GM23338 (cell line): ENCODE measurements at regions not wholly inside any gene's neighbourhood (a gene's known extent, or its start where the extent isn't known, plus 50 kb on each side); places are given as distances from the start of the nearest gene placed in this dataset.
A peak's percentile ranks its signal among the peaks of the same experiment; 100 is the strongest.

Source experiments
- ATAC-seq: fragments of 200-7000 bp; cut with Tn5 transposase; 3 replicates; pipeline ENCODE4 v1.9.1; 2020
- DNase-seq: peaks from one replicate; pipeline ENCODE4 v3.0.0-alpha.2; 2015; ENCODE audit warnings: low spot score
- H2AFZ ChIP-seq: fragments of 200-600 bp; sonication (generic); 2 replicates; pipeline ENCODE4 v1.8.0; 2016; ENCODE audit warnings: antibody characterized with exemption, mild to moderate bottlenecking, moderate library complexity
- H3F3A ChIP-seq: fragments of 200-600 bp; sonication (generic); replicated peaks from 2 replicates; pipeline ENCODE4 v1.8.0; 2017; ENCODE audit warnings: antibody characterized with exemption, mixed run types, low read depth
- H3K27ac ChIP-seq: fragments of 200-600 bp; sonication (generic); 2 replicates; pipeline ENCODE4 v1.6.1; 2016; ENCODE audit warnings: low read depth
- H3K27me3 ChIP-seq: fragments of 200-600 bp; sonication (generic); 2 replicates; pipeline ENCODE4 v1.8.0; 2016; ENCODE audit warnings: mild to moderate bottlenecking, mixed run types, moderate library complexity; ENCODE audit not compliant: insufficient read depth
- H3K36me3 ChIP-seq: fragments of 200-600 bp; sonication (generic); 2 replicates; pipeline ENCODE4 v1.8.0; 2016; ENCODE audit warnings: mild to moderate bottlenecking; ENCODE audit not compliant: insufficient read depth
- H3K4me1 ChIP-seq: fragments of 200-600 bp; sonication (generic); 2 replicates; pipeline ENCODE4 v1.8.0; 2016; ENCODE audit warnings: mild to moderate bottlenecking, moderate library complexity; ENCODE audit not compliant: insufficient read depth
- H3K4me2 ChIP-seq: fragments of 200-600 bp; sonication (generic); 2 replicates; pipeline ENCODE4 v1.7.1; 2017; ENCODE audit warnings: mixed run types
- H3K4me3 ChIP-seq: fragments of 200-600 bp; sonication (generic); 2 replicates; pipeline ENCODE4 v1.6.1; 2016; ENCODE audit warnings: mixed run types
- H3K79me2 ChIP-seq: fragments of 200-600 bp; sonication (generic); replicated peaks from 2 replicates; pipeline ENCODE4 v1.8.0; 2017; ENCODE audit warnings: mild to moderate bottlenecking; ENCODE audit not compliant: insufficient read depth
- H3K9me2 ChIP-seq: fragments of 200-600 bp; sonication (generic); 2 replicates; pipeline ENCODE4 v1.8.0; 2017; ENCODE audit not compliant: insufficient read depth
- H4K20me1 ChIP-seq: fragments of 200-600 bp; sonication (generic); replicated peaks from 2 replicates; pipeline ENCODE4 v1.8.0; 2017; ENCODE audit warnings: mild to moderate bottlenecking; ENCODE audit not compliant: insufficient read depth
- H3K27ac Mint-ChIP-seq: 2 replicates; pipeline ENCODE4 v1.8.0; 2020; ENCODE audit warnings: inconsistent platforms, mild to moderate bottlenecking, moderate library complexity, mixed read lengths
- H3K27me3 Mint-ChIP-seq: 3 replicates; pipeline ENCODE4 v1.8.0; 2022; ENCODE audit warnings: low read depth, mild to moderate bottlenecking, moderate library complexity, mixed read lengths, inconsistent platforms; ENCODE audit not compliant: insufficient read depth, poor library complexity
- H3K36me3 Mint-ChIP-seq: 3 replicates; pipeline ENCODE4 v1.8.0; 2021; ENCODE audit warnings: low read depth, mild to moderate bottlenecking, inconsistent platforms, moderate library complexity, mixed read lengths
- H3K4me1 Mint-ChIP-seq: 3 replicates; pipeline ENCODE4 v1.8.0; 2020; ENCODE audit warnings: mild to moderate bottlenecking, inconsistent platforms, mixed read lengths
- H3K4me3 Mint-ChIP-seq: 3 replicates; pipeline ENCODE4 v1.8.0; 2021; ENCODE audit warnings: moderate library complexity, mild to moderate bottlenecking, inconsistent platforms, mixed read lengths
- H3K9me3 Mint-ChIP-seq: 3 replicates; pipeline ENCODE4 v1.8.0; 2020; ENCODE audit warnings: moderate library complexity, mild to moderate bottlenecking, inconsistent platforms, mixed read lengths
- CTCF ChIP-seq, 2 experiments: fragments of 200-600 bp in 1 of 2; sonication (generic) in 1 of 2; conservative IDR thresholded peaks; 2 replicates each; pipeline versions ENCODE4 v1.5.1 to v1.6.1; 2016 to 2017; ENCODE audit warnings: antibody characterized with exemption in 2 of 2, low read depth in 2 of 2, mild to moderate bottlenecking in 2 of 2, moderate library complexity in 1 of 2
- ETS1 ChIP-seq: IDR thresholded peaks from 2 replicates; pipeline ENCODE4 v1.6.1; 2016; ENCODE audit warnings: antibody characterized with exemption
- EZH2phosphoT487 ChIP-seq: fragments of 200-600 bp; sonication (generic); IDR thresholded peaks from one replicate; pipeline ENCODE4 v1.8.1; 2018; ENCODE audit warnings: antibody characterized with exemption; ENCODE audit not compliant: unreplicated experiment
- JUNB ChIP-seq: IDR thresholded peaks from one replicate; pipeline ENCODE4 v1.6.1; 2016; ENCODE audit warnings: antibody characterized with exemption; ENCODE audit not compliant: unreplicated experiment
- NANOG ChIP-seq: IDR thresholded peaks from 2 replicates; pipeline ENCODE4 v1.6.1; 2016; ENCODE audit warnings: antibody characterized with exemption, borderline replicate concordance
- REST ChIP-seq: IDR thresholded peaks from one replicate; pipeline ENCODE4 v1.6.1; 2018; ENCODE audit warnings: antibody characterized with exemption; ENCODE audit not compliant: unreplicated experiment
- STAT1 ChIP-seq: IDR thresholded peaks from one replicate; pipeline ENCODE4 v1.6.1; 2016; ENCODE audit warnings: antibody characterized with exemption; ENCODE audit not compliant: unreplicated experiment
- ZNF114 ChIP-seq: fragments of 250-450 bp; sonication (Bioruptor Pico); IDR thresholded peaks from 2 replicates; pipeline ENCODE4 v1.5.0; 2020; ENCODE audit warnings: mild to moderate bottlenecking, moderate library complexity
- ZNF331 ChIP-seq: fragments of 250-450 bp; sonication (Bioruptor Pico); IDR thresholded peaks from 2 replicates; pipeline ENCODE4 v1.5.0; 2020; ENCODE audit warnings: low read depth, mild to moderate bottlenecking, moderate library complexity
- ZNF462 ChIP-seq: fragments of 250-450 bp; sonication (Bioruptor Pico); IDR thresholded peaks from 2 replicates; pipeline ENCODE4 v1.5.0; 2020; ENCODE audit warnings: mild to moderate bottlenecking, moderate library complexity

GRCh38 chrX:82703551-82703950 lies 804.5 kb upstream of the POU3F4 start (continued):
- TF ChIP-seq ZNF462 (CRISPR knock-in tag) (no peak), CTCF (conservative IDR thresholded peaks at IDR 0.05; ENCODE audit: low read depth in 2 of 2) (no peak), EZH2phosphoT487 (no peak), ZNF331 (CRISPR knock-in tag) (no peak), ETS1 (no peak), STAT1 (no peak), JUNB (no peak)

- Mint-ChIP-seq H3K9me3 (no peaks in the 10 kb centered on the region), H3K4me1 (peaks cover 9% of the 10 kb centered on the region; the same call in 2 of the 3 replicates), H3K27me3 (no peaks in the 10 kb centered on the region), H3K36me3 (no peaks in the 10 kb centered on the region), H3K4me3 (no peak overlapping the region), H3K27ac (no peak overlapping the region)
- no peaks in the 10 kb centered on the region for H4K20me1 ChIP-seq
- H3K27ac ChIP-seq = no peak overlapping the region
- no peaks in the 10 kb centered on the region for H3K4me1 ChIP-seq
- H3K9me2 ChIP-seq = no peaks in the 10 kb centered on the region
- no peaks in the 10 kb centered on the region for H3K36me3 ChIP-seq
- ATAC-seq = peak; percentile 61
- no peaks in the 10 kb centered on the region for H3K27me3 ChIP-seq
- DNase-seq = no peak
- no peaks in the 10 kb centered on the region for H3F3A ChIP-seq
- H3K4me2 ChIP-seq = no peak overlapping the region
- no peak overlapping the region for H2AFZ ChIP-seq
- no peak overlapping the region for H3K4me3 ChIP-seq
- H3K79me2 ChIP-seq = no peaks in the 10 kb centered on the region
- TF ChIP-seq REST (no peak), ZNF114 (CRISPR knock-in tag) (no peak), NANOG (no peak), ZNF331 (CRISPR knock-in tag) (no peak), ETS1 (no peak)
These were observed 796.6 kb upstream of the POU3F4 start for GRCh38 chrX:82711457-82711856.
